ENCODE measurements at regions not wholly inside any gene's neighbourhood (a gene's known extent, or its start where the extent isn't known, plus 50 kb on each side); places are given as distances from the start of the nearest gene placed in this dataset.

- no peak for TF ChIP-seq CTCF (IDR thresholded peaks at IDR 0.05; ENCODE audit: borderline replicate concordance)
- Histone ChIP-seq H3K4me1 (peaks cover 14% of the 10 kb centered on the region), H3K27me3 (ENCODE audit: low read depth) (no peaks in the 10 kb centered on the region), H3K9me3 (replicated peaks) (no peaks in the 10 kb centered on the region), H3K4me3 (no peak overlapping the region), H3K36me3 (no peaks in the 10 kb centered on the region), H3K27ac (replicated peaks) (no peak overlapping the region)
- intact Hi-C loops (cut with micrococcal nuclease): no loop called here
- no peak for DNase-seq
Measured at GRCh38 chr4:124432500-124432899, 280.0 kb downstream of the ANKRD50 start.

GRCh38 chr4:124433044-124433443 lies 279.5 kb downstream of the ANKRD50 start:
- no peaks in the 10 kb centered on the region for H3K27me3 ChIP-seq (ENCODE audit: low read depth)
- no peak for TF ChIP-seq CTCF (IDR thresholded peaks at IDR 0.05; ENCODE audit: borderline replicate concordance)
- peaks cover 13% of the 10 kb centered on the region for H3K4me1 ChIP-seq
- intact Hi-C loops (cut with micrococcal nuclease): no loop called here
- H3K36me3 ChIP-seq: no peaks in the 10 kb centered on the region
- no peak overlapping the region for H3K4me3 ChIP-seq
- H3K9me3 ChIP-seq (replicated peaks): no peaks in the 10 kb centered on the region
- DNase-seq: no peak
- H3K27ac ChIP-seq (replicated peaks): no peak overlapping the region

- H3K27me3 ChIP-seq (ENCODE audit: low read depth): no peaks in the 10 kb centered on the region
- peaks cover 11% of the 10 kb centered on the region for H3K4me1 ChIP-seq
- TF ChIP-seq CTCF (IDR thresholded peaks at IDR 0.05; ENCODE audit: borderline replicate concordance): no peak
- H3K9me3 ChIP-seq (replicated peaks): no peaks in the 10 kb centered on the region
- H3K4me3 ChIP-seq: no peak overlapping the region
- no peak for DNase-seq
- intact Hi-C loops (cut with micrococcal nuclease): no loop called here
- H3K27ac ChIP-seq (replicated peaks): no peak overlapping the region
- no peaks in the 10 kb centered on the region for H3K36me3 ChIP-seq
Measured at GRCh38 chr4:124433500-124433899, 279.0 kb downstream of the ANKRD50 start.

- no peak overlapping the region for H3K4me3 ChIP-seq
- DNase-seq: no peak
- no peaks in the 10 kb centered on the region for H3K9me3 ChIP-seq (replicated peaks)
- TF ChIP-seq CTCF (IDR thresholded peaks at IDR 0.05; ENCODE audit: borderline replicate concordance): no peak
- H3K27ac ChIP-seq (replicated peaks): no peak overlapping the region
- no peaks in the 10 kb centered on the region for H3K27me3 ChIP-seq (ENCODE audit: low read depth)
- peaks cover 5% of the 10 kb centered on the region for H3K4me1 ChIP-seq
- intact Hi-C loops (cut with micrococcal nuclease): no loop called here
- H3K36me3 ChIP-seq: no peaks in the 10 kb centered on the region
Measured at GRCh38 chr4:124435274-124435950, 277.1 kb downstream of the ANKRD50 start.

- no peak overlapping the region for H3K4me3 ChIP-seq
- H3K36me3 ChIP-seq: no peaks in the 10 kb centered on the region
- peaks cover 5% of the 10 kb centered on the region for H3K4me1 ChIP-seq
- TF ChIP-seq CTCF (IDR thresholded peaks at IDR 0.05; ENCODE audit: borderline replicate concordance): no peak
- peaks cover 7% of the 10 kb centered on the region for H3K9me3 ChIP-seq (replicated peaks)
- peak overlapping the region; percentile 21 for H3K27ac ChIP-seq (replicated peaks)
- no peak for DNase-seq
- intact Hi-C loops (cut with micrococcal nuclease): no loop called here
- no peaks in the 10 kb centered on the region for H3K27me3 ChIP-seq (ENCODE audit: low read depth)
Measured at GRCh38 chr4:124437853-124438495, 274.6 kb downstream of the ANKRD50 start.

Data from left ventricle myocardium inferior (tissue), 1 donor.